ENCODE measurements at regions not wholly inside any gene's neighbourhood (a gene's known extent, or its start where the extent isn't known, plus 50 kb on each side); places are given as distances from the start of the nearest gene placed in this dataset.

GRCh38 chr1:5347726-5348125 is 644.5 kb downstream of the NPHP4 start:
- H3K27me3 ChIP-seq = no peaks in the 10 kb centered on the region
- H3K9me3 ChIP-seq = no peaks in the 10 kb centered on the region
- H3K4me3 ChIP-seq = no peak overlapping the region
- no peaks in the 10 kb centered on the region for H3K36me3 ChIP-seq
- no peaks in the 10 kb centered on the region for H3K4me1 ChIP-seq
- TF ChIP-seq CTCF (IDR thresholded peaks at IDR 0.05) = no peak
- H3K27ac ChIP-seq = no peak overlapping the region
- no peak for DNase-seq (ENCODE audit: low spot score in 2 of 2)
- intact Hi-C loops (cut with DNase I) = no loop called here

- intact Hi-C loops (cut with DNase I) = no loop called here
- no peaks in the 10 kb centered on the region for H3K27me3 ChIP-seq
- H3K36me3 ChIP-seq = no peaks in the 10 kb centered on the region
- H3K4me1 ChIP-seq = no peaks in the 10 kb centered on the region
- TF ChIP-seq CTCF (IDR thresholded peaks at IDR 0.05) = no peak
- no peaks in the 10 kb centered on the region for H3K9me3 ChIP-seq
- H3K27ac ChIP-seq = no peak overlapping the region
- DNase-seq (ENCODE audit: low spot score in 2 of 2) = no peak
- no peak overlapping the region for H3K4me3 ChIP-seq
Observed at GRCh38 chr1:5345556-5345955, 646.7 kb downstream of the NPHP4 start.

- Histone ChIP-seq H3K4me3 (no peak overlapping the region), H3K36me3 (no peaks in the 10 kb centered on the region), H3K27ac (no peak overlapping the region), H3K4me1 (no peaks in the 10 kb centered on the region), H3K27me3 (no peaks in the 10 kb centered on the region), H3K9me3 (no peaks in the 10 kb centered on the region)
- intact Hi-C loops (cut with DNase I) = no loop called here
- no peak for DNase-seq (ENCODE audit: low spot score in 2 of 2)
- no peak for TF ChIP-seq CTCF (IDR thresholded peaks at IDR 0.05)
Observed at GRCh38 chr1:5343256-5344020, 648.8 kb downstream of the NPHP4 start.

GRCh38 chr1:5342830-5343229 is 649.4 kb downstream of the NPHP4 start:
- H3K4me1 ChIP-seq = no peaks in the 10 kb centered on the region
- no peaks in the 10 kb centered on the region for H3K27me3 ChIP-seq
- intact Hi-C loops (cut with DNase I) = no loop called here
- no peak overlapping the region for H3K4me3 ChIP-seq
- TF ChIP-seq CTCF (IDR thresholded peaks at IDR 0.05) = no peak
- no peak overlapping the region for H3K27ac ChIP-seq
- no peaks in the 10 kb centered on the region for H3K9me3 ChIP-seq
- no peak for DNase-seq (ENCODE audit: low spot score in 2 of 2)
- no peaks in the 10 kb centered on the region for H3K36me3 ChIP-seq

GRCh38 chr1:5342172-5342571 is 650.1 kb downstream of the NPHP4 start:
- Histone ChIP-seq H3K4me1 (no peaks in the 10 kb centered on the region), H3K4me3 (no peak overlapping the region), H3K9me3 (no peaks in the 10 kb centered on the region), H3K27ac (no peak overlapping the region), H3K27me3 (no peaks in the 10 kb centered on the region), H3K36me3 (no peaks in the 10 kb centered on the region)
- no peak for DNase-seq (ENCODE audit: low spot score in 2 of 2)
- TF ChIP-seq CTCF (IDR thresholded peaks at IDR 0.05) = no peak
- intact Hi-C loops (cut with DNase I) = no loop called here

- no peak for DNase-seq (ENCODE audit: low spot score in 2 of 2)
- Histone ChIP-seq H3K27me3 (no peaks in the 10 kb centered on the region), H3K36me3 (no peaks in the 10 kb centered on the region), H3K4me3 (no peak overlapping the region), H3K27ac (no peak overlapping the region), H3K9me3 (no peaks in the 10 kb centered on the region), H3K4me1 (no peaks in the 10 kb centered on the region)
- intact Hi-C loops (cut with DNase I) = no loop called here
- TF ChIP-seq CTCF (IDR thresholded peaks at IDR 0.05) = no peak
Observed at GRCh38 chr1:5341471-5341870, 650.8 kb downstream of the NPHP4 start.
